ENCODE measurements at regions not wholly inside any gene's neighbourhood (a gene's known extent, or its start where the extent isn't known, plus 50 kb on each side); places are given as distances from the start of the nearest gene placed in this dataset.

DNA sequence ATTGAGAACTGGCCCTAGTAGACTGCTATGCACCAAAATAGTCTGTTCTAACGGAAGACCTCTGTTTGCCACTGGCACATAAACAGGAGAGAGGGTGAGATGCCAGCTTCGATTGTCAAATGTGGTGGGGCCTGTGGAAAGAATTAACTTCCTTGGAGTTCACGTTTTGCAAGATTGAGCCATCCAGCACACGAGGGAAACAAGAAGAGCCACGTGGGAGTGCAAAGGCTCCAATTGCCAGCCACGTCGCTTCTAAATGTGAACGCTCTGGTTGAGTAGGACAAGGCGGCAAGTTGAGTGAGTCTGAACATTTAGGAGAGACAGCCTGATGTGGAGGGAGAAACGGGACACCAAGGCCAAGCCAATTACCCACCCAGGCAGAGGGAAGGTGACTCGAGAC, 409.1 kb downstream of the FGF9 start:
- TF ChIP-seq, protein P1, sequence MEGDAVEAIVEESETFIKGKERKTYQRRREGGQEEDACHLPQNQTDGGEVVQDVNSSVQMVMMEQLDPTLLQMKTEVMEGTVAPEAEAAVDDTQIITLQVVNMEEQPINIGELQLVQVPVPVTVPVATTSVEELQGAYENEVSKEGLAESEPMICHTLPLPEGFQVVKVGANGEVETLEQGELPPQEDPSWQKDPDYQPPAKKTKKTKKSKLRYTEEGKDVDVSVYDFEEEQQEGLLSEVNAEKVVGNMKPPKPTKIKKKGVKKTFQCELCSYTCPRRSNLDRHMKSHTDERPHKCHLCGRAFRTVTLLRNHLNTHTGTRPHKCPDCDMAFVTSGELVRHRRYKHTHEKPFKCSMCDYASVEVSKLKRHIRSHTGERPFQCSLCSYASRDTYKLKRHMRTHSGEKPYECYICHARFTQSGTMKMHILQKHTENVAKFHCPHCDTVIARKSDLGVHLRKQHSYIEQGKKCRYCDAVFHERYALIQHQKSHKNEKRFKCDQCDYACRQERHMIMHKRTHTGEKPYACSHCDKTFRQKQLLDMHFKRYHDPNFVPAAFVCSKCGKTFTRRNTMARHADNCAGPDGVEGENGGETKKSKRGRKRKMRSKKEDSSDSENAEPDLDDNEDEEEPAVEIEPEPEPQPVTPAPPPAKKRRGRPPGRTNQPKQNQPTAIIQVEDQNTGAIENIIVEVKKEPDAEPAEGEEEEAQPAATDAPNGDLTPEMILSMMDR (conservative IDR thresholded peaks at IDR 0.05 in 1 of 2, IDR thresholded peaks at IDR 0.05 in 1 of 2; ENCODE audit: low read depth in 1 of 2, low read length in 2 of 2): no peak
- TF ChIP-seq EZH2 (IDR thresholded peaks at IDR 0.05; ENCODE audit: low read length, missing control alignments): no peak
